HG03378 (cell line): ENCODE measurements at regions not wholly inside any gene's neighbourhood (a gene's known extent, or its start where the extent isn't known, plus 50 kb on each side); places are given as distances from the start of the nearest gene placed in this dataset.
"Not testable (repeated sequence)": the region's sequence is repeated elsewhere in the genome, so short reads cannot be mapped to it uniquely, and the experiment has no call there.

Experiments
- ATAC-seq: cut with Tn5 transposase; IDR thresholded peaks from one replicate; pipeline ENCODE4 v1.9.1; 2021; ENCODE audit warnings: mild to moderate bottlenecking, moderate library complexity; ENCODE audit not compliant: unreplicated experiment

- ATAC-seq = no peak
Observed at GRCh38 chr7:67463983-67464382, 467.4 kb downstream of the TYW1 start.

DNA sequence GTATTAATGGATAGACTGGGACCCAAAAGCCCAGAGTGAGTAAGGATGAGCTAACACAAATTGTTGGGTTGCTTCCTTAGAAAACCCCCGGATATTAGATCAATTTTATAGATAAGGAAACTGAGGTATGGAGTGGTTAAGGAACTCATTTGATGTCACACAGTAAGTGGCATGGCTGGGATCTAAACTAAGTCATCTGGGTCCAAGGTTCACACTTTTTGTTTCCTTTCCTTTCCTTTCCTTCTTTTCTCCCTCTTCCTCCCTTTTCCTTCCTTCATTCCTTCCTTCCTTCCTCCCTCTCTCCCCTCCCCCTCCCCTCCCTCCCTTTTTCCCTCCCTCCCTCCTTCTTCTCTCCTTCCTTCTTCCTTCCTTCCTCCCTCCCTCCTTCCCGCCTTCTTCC is 469.5 kb downstream of the TYW1 start:
- ATAC-seq = no peak

GRCh38 chr7:67470256-67470751 is 473.7 kb downstream of the TYW1 start:
- no peak for ATAC-seq

- ATAC-seq = no peak
Observed at GRCh38 chr7:67475293-67475692, 478.7 kb downstream of the TYW1 start.

DNA sequence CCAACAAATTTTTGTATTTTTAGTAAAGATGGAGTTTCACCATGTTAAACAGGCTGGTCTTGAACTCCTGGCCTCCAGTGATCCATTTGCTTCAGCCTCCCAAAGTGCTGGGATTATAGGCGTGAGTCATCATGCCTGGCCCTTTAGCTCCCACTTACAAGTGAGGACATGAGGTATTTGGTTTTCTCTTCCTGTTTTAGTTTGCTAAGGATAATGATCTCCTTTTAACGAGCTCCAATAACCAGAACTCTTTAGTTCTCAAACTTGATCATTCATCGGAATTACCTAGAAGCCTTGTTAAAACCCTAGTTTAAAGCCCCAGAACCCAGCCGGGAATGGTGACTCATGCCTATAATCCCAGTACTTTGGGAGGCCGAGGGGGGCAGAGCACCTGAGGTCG is 481.4 kb downstream of the TYW1 start:
- no peak for ATAC-seq

DNA sequence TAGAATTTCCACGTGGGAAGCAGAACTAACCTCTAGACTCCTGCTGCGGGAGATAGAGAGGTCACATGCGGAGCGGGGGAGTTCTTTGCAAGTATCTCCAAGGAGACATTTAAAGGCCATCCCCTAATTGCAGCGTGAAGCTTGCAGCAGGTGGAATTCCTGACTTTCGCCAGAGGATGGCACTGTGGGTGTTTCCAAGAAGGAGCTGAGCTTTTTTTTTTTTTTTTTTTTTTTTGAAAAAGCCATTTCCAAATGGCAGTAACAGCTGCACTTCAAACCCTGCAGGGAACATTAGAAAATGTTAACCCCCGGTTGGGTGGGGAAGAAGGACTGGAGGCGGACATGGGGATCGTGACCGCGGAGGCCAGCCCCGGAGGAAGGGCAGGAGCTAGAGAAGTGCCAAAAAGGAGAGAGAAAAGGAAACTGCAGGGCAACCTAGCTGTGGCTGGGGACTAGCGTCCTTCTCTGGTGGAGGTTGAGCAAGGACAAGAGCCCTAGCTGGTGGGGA is 487.7 kb downstream of the TYW1 start:
- no peak for ATAC-seq

DNA sequence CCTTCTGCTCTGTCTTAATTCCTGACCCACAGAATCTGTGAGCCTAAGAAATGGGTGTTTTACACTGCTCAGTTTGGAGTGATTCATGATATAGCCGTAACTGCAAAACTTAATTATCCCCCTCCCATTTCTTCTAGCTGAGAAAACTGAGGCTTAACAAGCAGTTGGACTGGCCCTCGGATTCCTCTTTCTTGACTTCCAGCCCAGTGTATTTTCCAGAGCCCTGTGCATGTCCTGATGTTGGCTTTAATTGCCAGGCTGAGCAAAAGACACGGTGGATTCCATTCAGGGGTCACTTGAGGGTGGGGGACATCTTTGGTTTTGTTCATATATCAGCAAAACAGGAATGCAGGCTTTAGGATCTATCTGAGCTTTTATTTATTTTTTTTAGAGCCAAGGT is 489.8 kb downstream of the TYW1 start:
- no peak for ATAC-seq

- ATAC-seq = no peak
Observed at GRCh38 chr7:67487316-67487715, 490.7 kb downstream of the TYW1 start.

- ATAC-seq = no peak
Observed at GRCh38 chr7:67489881-67490280, 493.2 kb downstream of the TYW1 start.

DNA sequence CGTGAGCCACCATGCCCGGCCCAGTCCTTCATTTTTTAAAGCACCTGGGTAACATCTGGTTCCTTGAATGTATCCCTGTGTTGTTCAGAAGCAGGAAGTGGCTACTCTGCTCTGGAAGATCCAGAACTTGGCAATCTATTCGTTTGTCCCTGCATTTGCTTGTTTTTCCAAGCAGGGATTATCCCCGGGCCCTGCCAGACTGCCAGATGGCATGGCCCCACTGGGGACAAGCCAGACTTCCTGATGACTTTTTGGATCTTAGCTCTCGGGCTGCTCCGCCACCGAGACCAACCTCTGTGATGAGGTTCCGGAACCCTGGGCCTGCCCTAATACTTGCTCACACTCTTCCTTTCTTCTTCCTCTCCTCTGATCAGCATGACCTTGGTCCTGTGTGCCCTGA is 496.7 kb downstream of the TYW1 start:
- ATAC-seq = no peak

DNA sequence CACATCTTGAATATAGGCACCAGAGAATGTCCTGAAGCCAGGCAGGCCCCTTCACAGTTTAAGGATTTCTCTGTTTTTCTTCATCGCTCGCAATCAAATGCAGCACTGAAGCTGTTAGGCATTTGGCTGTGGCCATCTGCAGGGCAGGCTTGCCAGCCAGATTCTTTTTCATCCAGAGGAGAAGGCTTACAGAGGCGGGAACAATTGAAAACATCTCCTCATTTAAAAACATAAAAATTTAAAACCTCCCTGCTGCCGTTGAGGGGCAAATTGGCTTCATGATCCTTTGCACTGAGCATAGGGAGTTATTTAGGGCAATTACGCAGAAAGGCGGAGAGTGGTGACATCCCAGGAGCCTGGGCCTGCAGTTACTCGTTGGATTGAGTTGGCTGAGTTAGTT is 500.0 kb downstream of the TYW1 start:
- ATAC-seq = no peak

DNA sequence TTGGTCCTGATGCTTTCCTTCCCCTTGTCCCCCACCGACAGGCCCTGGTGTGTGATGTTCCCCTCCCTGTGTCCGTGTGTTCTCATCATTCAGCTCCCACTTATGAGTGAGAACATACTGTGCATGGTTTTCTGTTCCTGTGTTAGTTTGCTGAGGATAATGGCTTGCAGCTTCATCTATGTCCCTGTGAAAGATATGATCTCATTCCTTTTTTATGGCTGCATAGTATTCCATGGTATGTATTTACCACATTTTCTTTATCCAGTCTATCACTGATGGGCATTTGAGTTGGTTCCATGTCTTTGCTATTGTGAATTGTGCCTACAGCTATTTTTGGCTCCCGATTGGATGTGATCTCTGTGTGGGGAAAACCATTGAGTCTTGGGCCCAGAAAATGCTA is 501.3 kb downstream of the TYW1 start:
- ATAC-seq = not testable (repeated sequence)

DNA sequence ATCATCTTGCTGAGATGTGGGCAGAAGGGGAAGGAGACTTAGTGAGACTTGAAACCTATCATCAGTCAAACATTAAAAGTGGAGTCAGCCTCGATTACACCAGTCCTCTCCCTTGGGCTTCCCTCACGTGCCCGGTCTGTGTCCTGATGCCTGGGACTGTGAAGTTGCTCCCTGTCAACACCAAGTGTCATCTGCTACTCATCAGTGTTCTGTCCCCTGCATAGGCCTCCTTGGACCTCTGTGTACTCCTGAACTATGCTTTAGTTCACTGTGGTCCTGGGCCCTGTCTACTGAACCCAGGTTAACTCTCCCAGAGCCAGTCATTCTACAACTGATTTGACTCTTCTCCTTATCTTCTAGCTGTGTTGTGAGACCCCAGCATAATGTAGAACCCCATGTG is 506.3 kb downstream of the TYW1 start:
- ATAC-seq = no peak

DNA sequence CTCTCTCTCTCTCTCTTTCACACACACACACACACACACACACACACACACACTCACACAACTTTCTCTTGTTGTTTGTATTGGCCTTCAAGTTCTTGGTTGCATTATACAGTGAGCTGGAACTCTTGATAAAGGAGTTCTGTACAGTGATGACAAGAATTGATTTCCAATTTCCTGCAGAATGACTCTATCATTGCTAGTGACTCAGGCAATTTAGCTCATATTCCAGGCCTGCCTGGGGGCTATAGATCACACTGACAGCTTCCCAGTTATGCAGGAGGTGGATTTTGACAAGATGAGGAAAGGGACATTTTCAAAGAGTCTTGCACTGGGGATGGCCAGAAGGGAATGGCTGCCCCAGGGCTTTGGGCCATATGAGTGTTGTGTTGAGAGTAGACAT is 508.8 kb downstream of the TYW1 start:
- no peak for ATAC-seq

- ATAC-seq = no peak
Observed at GRCh38 chr7:67512481-67512880, 515.8 kb downstream of the TYW1 start.

GRCh38 chr7:67518580-67518979 is 521.9 kb downstream of the TYW1 start:
- no peak for ATAC-seq

- ATAC-seq = no peak
Observed at GRCh38 chr7:67519171-67519570, 522.5 kb downstream of the TYW1 start.

- ATAC-seq = no peak
Observed at GRCh38 chr7:67522504-67522903, 525.9 kb downstream of the TYW1 start.

DNA sequence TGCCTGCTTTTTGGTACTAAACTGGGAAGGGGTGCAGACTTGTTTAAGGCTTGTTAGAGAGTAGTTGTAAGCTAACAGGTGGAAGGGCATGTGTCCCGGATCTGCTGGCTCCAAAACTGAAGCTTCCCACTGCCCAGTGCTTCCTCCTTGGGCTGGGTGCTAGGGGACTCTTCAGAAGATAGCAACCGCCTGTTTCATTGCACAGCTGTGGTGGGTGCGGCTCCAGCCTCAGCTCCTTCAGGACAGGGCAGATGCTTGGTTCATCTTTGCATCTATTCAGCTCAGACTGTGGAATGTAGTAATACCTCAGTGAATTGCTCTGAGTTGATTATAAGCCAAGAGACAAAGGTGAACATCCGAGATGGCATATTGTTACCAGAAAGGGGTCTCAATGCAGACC is 527.1 kb downstream of the TYW1 start:
- no peak for ATAC-seq

DNA sequence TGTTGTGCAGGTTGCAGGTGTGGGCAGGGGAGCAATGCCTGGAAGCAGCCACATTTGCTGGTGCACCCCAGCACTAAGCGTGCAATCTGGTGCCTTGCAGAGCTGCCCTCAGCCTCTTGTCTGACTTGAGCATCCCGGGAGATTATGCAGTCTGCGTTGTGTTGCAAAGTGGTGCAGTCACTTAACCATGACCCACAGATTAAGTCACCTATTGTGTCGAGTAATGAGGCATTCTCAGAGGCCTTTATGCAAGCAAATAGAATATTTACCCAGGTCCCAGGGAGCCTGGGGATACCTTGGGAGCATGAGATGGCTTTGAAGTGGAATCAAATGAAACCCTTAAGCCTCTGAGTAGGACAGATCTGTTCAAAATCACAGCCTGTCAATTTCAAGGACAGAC is 529.0 kb downstream of the TYW1 start:
- ATAC-seq = no peak

DNA sequence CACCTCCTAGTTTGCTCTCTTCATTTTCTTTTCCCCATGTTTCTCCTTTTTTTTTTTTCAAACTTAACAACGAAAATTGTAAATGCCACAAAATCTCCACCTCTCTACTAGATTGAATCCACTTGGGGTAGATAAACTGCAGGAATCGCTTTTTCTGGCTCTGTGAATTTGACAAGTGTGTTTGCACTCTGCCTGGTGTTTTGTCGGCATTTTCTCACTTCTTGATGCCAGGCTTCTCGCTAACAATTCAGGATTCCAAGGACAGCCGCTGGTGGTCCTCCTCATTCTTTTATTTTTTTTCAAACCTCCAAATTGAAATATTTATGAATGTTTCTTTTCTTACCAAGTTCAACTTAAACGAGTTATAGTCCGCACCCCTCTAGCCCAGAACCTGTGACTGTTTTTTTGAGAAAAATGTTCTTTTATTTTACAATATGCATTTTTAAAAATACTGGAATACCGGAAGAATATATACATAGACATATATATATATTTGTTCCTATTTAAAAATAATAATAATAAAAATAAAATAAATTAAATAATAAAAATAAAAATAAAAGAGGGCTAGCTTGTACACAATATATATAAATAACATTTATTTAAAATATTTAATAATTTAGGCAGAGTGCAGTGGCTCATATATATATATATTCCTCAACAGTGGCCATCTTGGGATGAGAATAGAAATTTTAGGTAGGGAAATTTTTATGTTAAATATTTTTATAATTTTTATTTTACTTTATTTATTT is 538.8 kb downstream of the TYW1 start:
- ATAC-seq = no peak

DNA sequence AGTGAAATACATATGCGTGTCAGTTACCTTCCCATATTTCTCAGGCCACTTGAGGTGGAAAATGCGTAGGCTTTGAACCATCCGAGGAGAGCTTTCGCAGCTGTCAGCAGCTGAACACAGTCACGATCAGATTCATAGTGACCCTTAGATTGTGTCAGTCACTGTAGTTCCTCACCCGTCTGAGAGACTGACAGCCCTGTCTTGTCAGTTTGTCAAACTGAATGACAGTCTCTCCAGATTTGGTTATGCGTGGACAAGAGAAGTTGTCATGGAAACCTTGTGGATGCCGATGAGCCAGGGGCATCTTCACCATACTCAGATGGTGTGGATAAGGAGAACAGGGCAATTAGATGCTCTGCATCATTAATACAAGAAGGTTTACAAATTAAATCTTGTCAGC is 546.3 kb downstream of the TYW1 start:
- no peak for ATAC-seq
